Esophagus squamous epithelium (tissue), 5 donors: ENCODE measurements at regions not wholly inside any gene's neighbourhood (a gene's known extent, or its start where the extent isn't known, plus 50 kb on each side); places are given as distances from the start of the nearest gene placed in this dataset.

Experiments used
- DNase-seq: peaks from one replicate; lab custom pipeline; 2025; lab: John Stamatoyannopoulos, UW
- H3K27ac ChIP-seq, 4 donors: fragments of 200-600 bp; sonication (generic); one replicate each; pipeline ENCODE4 v1.5.1; 2016 to 2019; ENCODE audit warnings: mild to moderate bottlenecking in 1 of 4
- H3K27me3 ChIP-seq, 4 donors: fragments of 200-600 bp; sonication (generic); 1 replicate in 3 of 4; 2 replicates in 1 of 4; pipeline versions ENCODE4 v1.5.1 to v1.6.0; 2017 to 2021; ENCODE audit warnings: antibody characterized with exemption in 1 of 4
- H3K36me3 ChIP-seq, 3 donors: fragments of 200-600 bp; sonication (generic); one replicate each; pipeline ENCODE4 v1.5.1; 2016 to 2019
- H3K4me1 ChIP-seq, 3 donors: fragments of 200-600 bp; sonication (generic); one replicate each; pipeline ENCODE4 v1.5.1; 2017 to 2019
- H3K4me3 ChIP-seq, 4 donors: fragments of 200-600 bp; sonication (generic); 1 replicate in 3 of 4; 2 replicates in 1 of 4; pipeline ENCODE4 v1.5.1; 2016 to 2019; ENCODE audit warnings: mild to moderate bottlenecking in 2 of 4, moderate library complexity in 1 of 4
- H3K9me3 ChIP-seq, 3 donors: fragments of 200-600 bp; sonication (generic); one replicate each; pipeline ENCODE4 v1.5.1; 2016 to 2019
- CTCF ChIP-seq, 6 experiments: fragments of 450-650 bp in 4 of 6; fragments of 200-600 bp in 2 of 6; sonication (generic) in 2 of 6; IDR thresholded peaks; one replicate each; pipeline ENCODE4 v1.5.1; 2016 to 2019; ENCODE audit warnings: antibody characterized with exemption in 6 of 6, mild to moderate bottlenecking in 4 of 6, moderate library complexity in 4 of 6
- POLR2A ChIP-seq, 4 donors: fragments of 450-650 bp; IDR thresholded peaks; one replicate each; pipeline ENCODE4 v1.6.1; 2017; ENCODE audit warnings: antibody characterized with exemption in 4 of 4, mild to moderate bottlenecking in 4 of 4, moderate library complexity in 3 of 4
- WGBS, 2 donors: methylation state at CpG; one replicate each; pipeline ENCODE4 v1.1.5; 2018; 5-methylcytosine and 5-hydroxymethylcytosine counted together
- intact Hi-C: fragments of 100-400 bp; cut with DNase I; formaldehyde crosslinking; loops from one replicate; pipeline ENCODE4 v1.15.0; 2022
- donor health status: DM: yes; HTN: yes; CAD: no.

- H3K36me3 ChIP-seq = peaks cover 0 to 38% (median 0%) of the 10 kb centered on the region in 3 donors
- peaks cover 0 to 23% (median 13%) of the 10 kb centered on the region in 3 donors for H3K9me3 ChIP-seq
- no peak overlapping the region for H3K27ac ChIP-seq
- H3K4me1 ChIP-seq = no peaks in the 10 kb centered on the region
- no peaks in the 10 kb centered on the region for H3K27me3 ChIP-seq
- TF ChIP-seq POLR2A (IDR thresholded peaks at IDR 0.05) = no peak
- TF ChIP-seq CTCF (IDR thresholded peaks at IDR 0.05) = no peak
- no peak for DNase-seq
- H3K4me3 ChIP-seq = no peak overlapping the region
- 80 to 83% methylated on average over 5 to 7 of the region's 7 CpGs for WGBS, 2 donors
- intact Hi-C loops = no loop called here
Measured at GRCh38 chr19:27738569-27739193, 1474.3 kb downstream of the UQCRFS1 start.

GRCh38 chr19:27736225-27736624, 1476.7 kb downstream of the UQCRFS1 start:
- H3K36me3 ChIP-seq = peaks cover 0 to 49% (median 0%) of the 10 kb centered on the region in 3 donors
- no peak overlapping the region for H3K27ac ChIP-seq
- intact Hi-C loops = no loop called here
- no peaks in the 10 kb centered on the region for H3K27me3 ChIP-seq
- H3K4me1 ChIP-seq = no peaks in the 10 kb centered on the region
- DNase-seq = no peak
- peaks cover 0 to 28% (median 14%) of the 10 kb centered on the region in 3 donors for H3K9me3 ChIP-seq
- TF ChIP-seq POLR2A (IDR thresholded peaks at IDR 0.05) = no peak
- TF ChIP-seq CTCF (IDR thresholded peaks at IDR 0.05) = no peak
- 94 to 95% methylated on average over 4 of the region's 4 CpGs for WGBS, 2 donors
- no peak overlapping the region for H3K4me3 ChIP-seq

GRCh38 chr19:27735314-27735713, 1477.6 kb downstream of the UQCRFS1 start:
- TF ChIP-seq CTCF (IDR thresholded peaks at IDR 0.05) = no peak
- TF ChIP-seq POLR2A (IDR thresholded peaks at IDR 0.05) = no peak
- intact Hi-C loops = no loop called here
- Histone ChIP-seq H3K36me3 (peaks cover 0 to 58% (median 0%) of the 10 kb centered on the region in 3 donors), H3K4me3 (no peak overlapping the region), H3K27me3 (no peaks in the 10 kb centered on the region), H3K27ac (no peak overlapping the region), H3K9me3 (peaks cover 0 to 32% (median 20%) of the 10 kb centered on the region in 3 donors), H3K4me1 (no peaks in the 10 kb centered on the region)
- 87 to 90% methylated on average over 5 of the region's 5 CpGs for WGBS, 2 donors
- no peak for DNase-seq

- H3K4me3 ChIP-seq = no peak overlapping the region
- intact Hi-C loops = no loop called here
- no peaks in the 10 kb centered on the region for H3K27me3 ChIP-seq
- no peaks in the 10 kb centered on the region for H3K4me1 ChIP-seq
- peaks cover 0 to 64% (median 0%) of the 10 kb centered on the region in 3 donors for H3K36me3 ChIP-seq
- TF ChIP-seq POLR2A (IDR thresholded peaks at IDR 0.05) (no peak), CTCF (IDR thresholded peaks at IDR 0.05) (no peak)
- no peak overlapping the region for H3K27ac ChIP-seq
- 50 to 67% methylated on average over 1 of the region's 5 CpGs for WGBS, 2 donors
- DNase-seq = no peak
- H3K9me3 ChIP-seq = peaks cover 0 to 39% (median 20%) of the 10 kb centered on the region in 3 donors
Measured at GRCh38 chr19:27734496-27735220, 1478.3 kb downstream of the UQCRFS1 start.
